ENCODE measurements at regions not wholly inside any gene's neighbourhood (a gene's known extent, or its start where the extent isn't known, plus 50 kb on each side); places are given as distances from the start of the nearest gene placed in this dataset.

DNA sequence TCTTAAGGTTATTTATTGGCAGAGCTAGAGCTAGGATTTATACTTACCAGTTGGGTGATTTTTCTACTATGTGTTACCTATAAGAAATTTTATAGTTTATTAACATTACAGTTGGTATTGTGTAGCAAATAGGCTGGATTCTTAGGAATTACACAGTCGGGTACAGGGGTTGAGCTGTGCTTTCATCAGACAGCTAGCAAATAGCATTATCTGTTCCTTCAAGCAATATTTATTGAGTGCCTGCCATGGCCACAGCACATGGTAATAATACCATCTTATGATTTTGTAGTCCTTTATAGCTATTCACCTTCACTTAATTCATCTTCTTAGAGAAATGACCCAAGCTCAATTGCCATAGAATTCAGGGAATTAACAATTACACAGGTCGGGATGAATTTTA is 109.4 kb upstream of the PACRGL start:
- no peak for DNase-seq (ENCODE audit: low read depth in 2 of 2)
- no peak overlapping the region for H3K4me3 ChIP-seq (replicated peaks in 1 of 2; ENCODE audit: low read depth in 2 of 2, low read length in 2 of 2)
- TF ChIP-seq, protein P1, sequence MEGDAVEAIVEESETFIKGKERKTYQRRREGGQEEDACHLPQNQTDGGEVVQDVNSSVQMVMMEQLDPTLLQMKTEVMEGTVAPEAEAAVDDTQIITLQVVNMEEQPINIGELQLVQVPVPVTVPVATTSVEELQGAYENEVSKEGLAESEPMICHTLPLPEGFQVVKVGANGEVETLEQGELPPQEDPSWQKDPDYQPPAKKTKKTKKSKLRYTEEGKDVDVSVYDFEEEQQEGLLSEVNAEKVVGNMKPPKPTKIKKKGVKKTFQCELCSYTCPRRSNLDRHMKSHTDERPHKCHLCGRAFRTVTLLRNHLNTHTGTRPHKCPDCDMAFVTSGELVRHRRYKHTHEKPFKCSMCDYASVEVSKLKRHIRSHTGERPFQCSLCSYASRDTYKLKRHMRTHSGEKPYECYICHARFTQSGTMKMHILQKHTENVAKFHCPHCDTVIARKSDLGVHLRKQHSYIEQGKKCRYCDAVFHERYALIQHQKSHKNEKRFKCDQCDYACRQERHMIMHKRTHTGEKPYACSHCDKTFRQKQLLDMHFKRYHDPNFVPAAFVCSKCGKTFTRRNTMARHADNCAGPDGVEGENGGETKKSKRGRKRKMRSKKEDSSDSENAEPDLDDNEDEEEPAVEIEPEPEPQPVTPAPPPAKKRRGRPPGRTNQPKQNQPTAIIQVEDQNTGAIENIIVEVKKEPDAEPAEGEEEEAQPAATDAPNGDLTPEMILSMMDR (IDR thresholded peaks at IDR 0.05; ENCODE audit: low read depth, low read length): no peak

DNA sequence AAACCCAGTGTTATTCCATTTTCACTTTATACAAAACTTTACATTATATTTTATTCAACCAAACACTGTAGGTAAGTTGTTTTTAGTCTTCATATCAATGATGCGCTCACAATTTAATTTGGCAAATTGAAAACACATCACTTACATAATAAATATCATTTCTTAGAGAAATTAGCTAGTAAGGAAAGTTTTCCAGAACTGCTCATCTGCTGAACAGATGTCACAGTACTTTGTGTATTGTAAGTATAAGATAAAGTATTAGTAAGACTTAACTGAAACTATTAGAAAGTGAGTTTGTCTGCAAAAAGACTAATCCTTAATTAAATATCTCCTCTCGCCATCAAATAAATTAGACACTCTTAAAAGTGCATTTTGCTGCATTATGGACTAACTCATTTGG is 108.7 kb upstream of the PACRGL start:
- H3K4me3 ChIP-seq (replicated peaks in 1 of 2; ENCODE audit: low read depth in 2 of 2, low read length in 2 of 2): no peak overlapping the region
- no peak for DNase-seq (ENCODE audit: low read depth in 2 of 2)
- TF ChIP-seq, protein P1 (IDR thresholded peaks at IDR 0.05; ENCODE audit: low read depth, low read length): no peak

DNA sequence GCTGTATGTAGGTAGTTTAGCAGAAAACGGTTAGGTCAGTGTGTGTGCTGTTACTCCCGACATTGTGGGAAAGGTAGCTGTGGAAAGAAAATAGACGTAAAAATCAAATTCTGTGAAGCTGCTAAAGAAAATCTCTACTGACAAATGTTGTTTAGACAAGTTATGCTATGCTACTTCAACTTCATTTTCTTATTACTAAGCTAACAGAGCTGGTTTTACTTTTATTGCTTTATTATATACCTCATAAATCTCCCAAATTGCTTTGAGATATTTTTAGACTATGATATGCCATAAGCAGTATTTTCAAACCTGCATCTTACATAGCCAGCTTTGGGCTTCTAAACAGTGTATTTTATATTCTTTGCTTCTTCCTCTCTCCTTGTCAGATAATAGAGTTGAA is 108.2 kb upstream of the PACRGL start:
- DNase-seq (ENCODE audit: low read depth in 2 of 2): no peak
- TF ChIP-seq, protein P1 (IDR thresholded peaks at IDR 0.05; ENCODE audit: low read depth, low read length): no peak
- no peak overlapping the region for H3K4me3 ChIP-seq (replicated peaks in 1 of 2; ENCODE audit: low read depth in 2 of 2, low read length in 2 of 2)

DNA sequence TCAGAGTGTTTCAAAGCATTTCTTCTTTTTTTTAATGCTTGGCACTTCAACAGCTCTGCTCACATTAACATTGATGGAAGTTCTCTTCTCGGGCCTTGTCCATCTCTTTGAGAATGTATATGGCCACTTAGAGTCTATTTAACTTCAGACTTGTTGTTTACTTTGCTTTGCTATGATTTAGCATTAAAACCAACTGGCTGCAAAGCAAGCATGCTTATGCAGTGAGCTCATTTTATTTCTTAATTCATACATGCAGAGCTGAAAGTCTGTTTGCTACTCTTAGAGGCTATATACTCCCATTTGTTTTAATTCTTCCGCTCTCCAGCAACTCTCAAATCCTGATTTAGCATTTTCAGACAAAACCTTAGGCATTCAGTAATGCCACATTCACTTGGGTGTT is 107.6 kb upstream of the PACRGL start:
- H3K4me3 ChIP-seq (replicated peaks in 1 of 2; ENCODE audit: low read depth in 2 of 2, low read length in 2 of 2): no peak overlapping the region
- TF ChIP-seq, protein P1 (IDR thresholded peaks at IDR 0.05; ENCODE audit: low read depth, low read length): no peak
- peak; percentile 2 to 14 for DNase-seq (ENCODE audit: low read depth in 2 of 2)

DNA sequence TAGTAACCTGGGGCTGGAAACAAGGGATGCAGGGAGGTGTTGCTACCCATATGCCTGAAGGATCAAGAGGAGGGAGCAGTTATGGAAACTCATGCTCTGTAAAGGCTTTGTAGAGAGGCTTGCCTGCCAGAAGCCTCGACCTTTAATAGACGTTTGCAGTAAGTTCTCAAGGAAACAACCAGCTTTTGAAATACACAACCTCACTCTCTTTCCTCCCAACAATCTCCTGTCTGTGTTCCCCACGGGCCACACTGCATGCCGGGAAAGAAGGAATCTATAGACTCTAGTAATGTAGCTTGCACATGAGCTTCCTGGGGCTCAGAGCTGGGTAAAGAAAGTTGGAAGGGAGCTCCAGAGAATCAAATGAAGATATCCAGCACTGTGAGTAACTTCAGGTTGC is 101.6 kb upstream of the PACRGL start:
- no peak overlapping the region for H3K4me3 ChIP-seq (replicated peaks in 1 of 2; ENCODE audit: low read depth in 2 of 2, low read length in 2 of 2)
- TF ChIP-seq, protein P1 (IDR thresholded peaks at IDR 0.05; ENCODE audit: low read depth, low read length): no peak
- no peak for DNase-seq (ENCODE audit: low read depth in 2 of 2)

DNA sequence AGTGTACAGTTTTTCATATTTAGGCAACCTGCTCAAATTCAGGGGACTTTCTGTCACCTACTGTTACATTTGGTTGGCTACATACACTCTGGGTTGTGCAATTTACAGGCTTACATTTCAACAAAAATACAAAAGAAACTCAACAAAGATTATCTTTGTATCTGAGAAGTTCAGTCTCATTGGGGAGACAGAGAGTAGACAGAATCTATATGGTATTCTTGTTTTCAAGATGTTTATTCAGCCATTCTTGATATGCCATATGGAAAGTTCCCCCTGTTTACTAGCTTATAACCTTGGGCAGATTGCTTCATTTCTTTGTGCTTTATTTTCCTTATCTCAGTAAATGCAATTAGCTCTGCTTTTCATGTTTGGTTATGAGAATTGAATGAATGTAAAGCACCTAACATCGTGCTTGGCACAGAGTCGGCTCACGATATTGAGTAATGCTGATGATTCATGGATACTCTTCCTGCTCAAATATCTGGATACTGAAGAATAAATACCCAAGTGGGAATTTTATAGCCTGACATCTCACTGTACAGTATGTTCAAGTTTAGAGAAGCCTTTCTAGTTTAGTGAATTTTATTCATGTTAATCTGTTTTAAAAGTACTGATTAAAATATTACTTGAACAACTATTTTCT is 96.5 kb upstream of the PACRGL start:
- no peak overlapping the region for H3K4me3 ChIP-seq (replicated peaks in 1 of 2; ENCODE audit: low read depth in 2 of 2, low read length in 2 of 2)
- TF ChIP-seq, protein P1 (IDR thresholded peaks at IDR 0.05; ENCODE audit: low read depth, low read length): no peak
- peak; percentile 70 to 76 for DNase-seq (ENCODE audit: low read depth in 2 of 2)

DNA sequence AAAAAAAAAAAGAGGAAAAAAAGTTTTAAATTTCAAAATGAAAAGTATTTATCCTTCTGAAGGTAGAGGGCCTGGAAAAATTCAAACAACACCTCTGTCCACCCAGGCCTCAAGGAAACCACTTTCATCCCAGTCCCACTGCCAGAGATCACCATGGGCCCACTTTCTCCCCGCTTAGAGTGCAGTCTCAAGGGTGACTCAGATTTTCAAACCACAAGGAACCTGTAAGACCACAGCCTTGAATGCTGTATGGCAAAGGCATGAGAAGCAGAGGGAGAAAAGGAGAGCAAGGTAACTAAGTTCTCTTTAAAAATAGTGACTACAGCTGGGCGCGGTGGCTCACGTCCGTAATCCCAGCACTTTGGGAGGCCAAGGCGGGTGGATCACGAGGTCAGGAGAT is 87.9 kb upstream of the PACRGL start:
- H3K4me3 ChIP-seq (replicated peaks in 1 of 2; ENCODE audit: low read depth in 2 of 2, low read length in 2 of 2): no peak overlapping the region
- no peak for DNase-seq (ENCODE audit: low read depth in 2 of 2)
- TF ChIP-seq, protein P1 (IDR thresholded peaks at IDR 0.05; ENCODE audit: low read depth, low read length): no peak

Measured in cardiac fibroblast (primary cell).